IgD-negative memory B cell (primary cell): ENCODE measurements at regions not wholly inside any gene's neighbourhood (a gene's known extent, or its start where the extent isn't known, plus 50 kb on each side); places are given as distances from the start of the nearest gene placed in this dataset.
"Not testable (repeated sequence)": the region's sequence is repeated elsewhere in the genome, so short reads cannot be mapped to it uniquely, and the experiment has no call there.

Source experiments
- H3K27ac Mint-ChIP-seq, 3 donors: one replicate each; pipeline ENCODE4 v1.8.0; 2020 to 2022; ENCODE audit warnings: mild to moderate bottlenecking in 3 of 3, mixed read lengths in 3 of 3, moderate library complexity in 1 of 3
- H3K27me3 Mint-ChIP-seq: one replicate; pipeline ENCODE4 v1.8.0; 2021; ENCODE audit warnings: mixed read lengths
- H3K36me3 Mint-ChIP-seq: one replicate; pipeline ENCODE4 v1.8.0; 2020; ENCODE audit warnings: mild to moderate bottlenecking, mixed read lengths
- H3K4me1 Mint-ChIP-seq, 3 donors: one replicate each; pipeline ENCODE4 v1.8.0; 2020 to 2022; ENCODE audit warnings: mixed read lengths in 3 of 3, mild to moderate bottlenecking in 1 of 3
- H3K4me3 Mint-ChIP-seq, 4 donors: one replicate each; pipeline ENCODE4 v1.8.0; 2020 to 2022; ENCODE audit warnings: mild to moderate bottlenecking in 4 of 4, mixed read lengths in 4 of 4, moderate library complexity in 3 of 4
- H3K9me3 Mint-ChIP-seq, 3 donors: one replicate each; pipeline ENCODE4 v1.8.0; 2020 to 2021; ENCODE audit warnings: mixed read lengths in 3 of 3, mild to moderate bottlenecking in 1 of 3

DNA sequence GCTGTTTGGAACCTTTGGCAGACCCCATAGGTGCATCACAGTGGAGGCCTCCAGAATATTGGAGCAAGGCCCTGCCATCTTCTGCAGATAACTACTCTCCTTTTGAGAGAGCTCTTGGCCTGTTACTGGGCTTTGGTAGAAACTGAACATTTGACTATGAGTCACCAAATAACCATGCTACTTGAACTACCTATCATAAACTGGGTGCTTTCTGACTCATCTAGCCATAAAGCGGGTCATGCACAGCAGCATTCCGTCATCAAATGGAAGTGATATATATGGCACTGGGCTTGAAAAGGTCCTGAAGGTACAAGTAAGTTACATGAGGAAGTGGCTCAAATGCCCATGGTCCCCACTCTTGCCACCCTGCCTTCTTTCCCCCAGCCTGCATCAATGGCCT, 782.5 kb upstream of the SLITRK6 start:
- Mint-ChIP-seq H3K27ac (no peak overlapping the region), H3K27me3 (no peaks in the 10 kb centered on the region), H3K36me3 (no peaks in the 10 kb centered on the region), H3K4me1 (no peaks in the 10 kb centered on the region), H3K4me3 (no peak overlapping the region), H3K9me3 (peaks cover 2 to 17% (median 2%) of the 10 kb centered on the region in 3 donors)

DNA sequence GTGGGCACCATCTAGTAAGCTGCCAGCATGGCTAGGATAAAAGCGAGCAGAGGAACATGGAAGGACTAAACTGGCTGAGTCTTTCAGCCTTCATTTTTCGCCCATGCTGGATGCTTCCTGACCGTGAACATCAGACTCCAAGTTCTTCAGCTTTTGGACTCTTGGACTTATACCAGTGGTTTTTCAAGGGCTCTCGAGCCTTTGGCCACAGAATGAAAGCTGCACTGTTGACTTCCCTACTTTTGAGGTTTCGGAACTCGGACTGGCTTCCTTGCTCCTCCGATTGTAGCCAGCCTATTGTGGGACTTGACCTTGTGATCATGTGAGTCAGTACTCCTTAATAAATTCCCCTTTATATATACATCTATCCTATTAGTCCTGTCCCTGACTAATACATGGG, 785.1 kb upstream of the SLITRK6 start:
- Mint-ChIP-seq H3K27me3 (no peaks in the 10 kb centered on the region), H3K9me3 (peaks cover 4 to 16% (median 4%) of the 10 kb centered on the region in 3 donors), H3K4me3 (no peak overlapping the region), H3K4me1 (no peaks in the 10 kb centered on the region), H3K36me3 (no peaks in the 10 kb centered on the region), H3K27ac (no peak overlapping the region)

DNA sequence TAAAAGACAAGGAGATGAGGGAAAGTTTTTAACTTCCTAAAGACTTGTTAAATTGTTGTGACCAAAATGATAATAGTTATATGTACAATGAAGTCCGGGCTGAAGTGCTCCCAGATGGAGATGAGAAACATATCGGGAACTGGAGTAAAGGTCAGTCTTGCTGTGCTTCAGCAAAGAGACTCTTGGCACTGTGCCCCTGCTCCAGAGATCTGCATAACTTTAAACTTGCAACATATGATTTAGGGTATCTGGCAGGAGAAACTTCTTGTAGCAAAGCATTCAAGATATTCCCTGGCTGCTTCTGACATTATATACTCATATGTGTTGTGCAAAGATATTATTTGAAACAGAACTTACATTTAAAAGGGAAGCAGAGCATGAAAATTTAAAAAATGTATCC, 786.6 kb upstream of the SLITRK6 start:
- H3K27me3 Mint-ChIP-seq, result no peaks in the 10 kb centered on the region
- no peaks in the 10 kb centered on the region for H3K4me1 Mint-ChIP-seq
- peak overlapping the region in 1 of 4 donors; percentile 49 for H3K4me3 Mint-ChIP-seq
- no peak overlapping the region for H3K27ac Mint-ChIP-seq
- peaks cover 4 to 16% (median 4%) of the 10 kb centered on the region in 3 donors for H3K9me3 Mint-ChIP-seq
- no peaks in the 10 kb centered on the region for H3K36me3 Mint-ChIP-seq

DNA sequence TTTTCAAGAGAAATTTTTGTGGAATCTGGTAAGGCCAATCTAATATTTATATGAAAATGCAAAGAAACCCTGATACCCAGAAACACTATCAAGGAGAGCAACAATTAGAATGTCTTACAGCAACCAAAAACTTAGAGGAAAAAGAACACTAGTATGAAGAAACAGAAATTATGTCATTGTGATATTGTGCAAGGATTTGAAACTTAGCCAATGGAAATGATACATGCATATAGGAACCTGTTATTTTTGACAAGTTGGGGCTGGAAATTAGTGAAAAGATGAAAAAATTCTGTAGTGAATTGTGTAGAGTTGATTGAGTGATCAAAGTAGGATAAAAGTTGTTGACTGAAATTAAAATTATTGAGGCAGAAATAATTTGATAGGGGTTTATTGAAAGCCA, 792.6 kb upstream of the SLITRK6 start:
- Mint-ChIP-seq H3K27me3 (no peaks in the 10 kb centered on the region), H3K9me3 (peaks cover 2 to 24% (median 8%) of the 10 kb centered on the region in 3 donors), H3K36me3 (no peaks in the 10 kb centered on the region), H3K4me1 (no peaks in the 10 kb centered on the region), H3K4me3 (no peak overlapping the region), H3K27ac (no peak overlapping the region)

DNA sequence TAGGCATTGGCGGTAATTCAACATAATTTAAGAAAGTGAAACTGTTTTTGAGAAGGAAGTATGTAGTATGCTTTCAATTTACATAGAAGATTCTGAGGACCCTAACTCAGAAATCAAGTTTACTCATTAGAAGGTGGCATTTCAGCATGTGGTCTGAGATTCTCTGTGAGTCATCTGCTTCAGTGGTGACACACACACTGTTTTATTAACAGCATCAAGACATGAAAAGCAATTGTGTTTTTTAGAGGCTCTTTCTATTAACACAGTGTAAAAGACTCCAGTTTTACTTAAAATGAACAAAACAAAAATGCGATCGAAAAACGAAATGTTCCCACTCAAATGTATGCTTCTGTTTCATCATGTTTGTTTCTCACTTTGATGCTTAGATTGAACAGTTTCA, 802.1 kb upstream of the SLITRK6 start:
- Mint-ChIP-seq H3K4me3 (no peak overlapping the region), H3K36me3 (peaks cover 2% of the 10 kb centered on the region), H3K4me1 (no peaks in the 10 kb centered on the region), H3K9me3 (peaks cover 0 to 8% (median 3%) of the 10 kb centered on the region in 3 donors), H3K27ac (no peak overlapping the region), H3K27me3 (no peaks in the 10 kb centered on the region)

DNA sequence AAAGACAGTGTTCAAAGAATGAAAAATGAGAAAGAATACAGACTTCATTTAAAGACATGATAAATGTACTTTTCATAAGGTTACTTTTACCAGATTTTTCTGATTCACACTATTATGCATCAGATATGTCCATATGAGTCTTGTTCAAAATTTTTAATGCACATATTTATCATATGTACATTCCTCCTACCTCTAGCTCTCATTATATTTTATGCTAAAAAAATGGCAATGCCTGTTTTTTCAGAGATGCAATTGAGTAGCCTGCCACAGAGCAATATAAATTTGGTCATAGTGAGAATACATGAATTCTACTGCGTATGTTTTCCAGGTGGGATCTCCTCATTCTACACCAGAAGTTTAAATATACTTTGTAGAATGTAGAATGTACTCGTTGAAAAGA, 807.0 kb upstream of the SLITRK6 start:
- Mint-ChIP-seq H3K27me3 (no peaks in the 10 kb centered on the region), H3K36me3 (peaks cover 2% of the 10 kb centered on the region), H3K4me1 (no peaks in the 10 kb centered on the region), H3K27ac (no peak overlapping the region), H3K4me3 (no peak overlapping the region), H3K9me3 (peaks cover 0 to 12% (median 2%) of the 10 kb centered on the region in 3 donors)

DNA sequence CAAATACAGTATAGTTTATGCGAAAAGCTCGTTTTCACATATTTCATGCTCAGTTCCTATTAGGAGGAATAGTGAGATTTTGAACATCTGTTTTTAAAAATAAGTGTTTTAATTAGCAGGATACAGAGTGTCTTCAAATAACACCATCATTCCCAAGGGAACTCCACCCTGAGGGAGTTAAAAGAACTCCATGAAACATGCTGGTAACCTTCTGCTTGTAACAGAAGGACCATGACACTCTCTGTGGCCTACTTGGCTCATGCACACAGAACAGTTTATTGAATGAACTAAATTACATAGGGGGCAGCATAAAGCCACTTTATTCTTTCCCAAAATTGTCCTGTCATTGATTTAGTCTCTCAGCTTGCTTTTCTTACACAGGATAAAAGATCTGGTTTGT, 809.5 kb upstream of the SLITRK6 start:
- peaks cover 0 to under 1% (median 0%) of the 10 kb centered on the region in 3 donors for H3K4me1 Mint-ChIP-seq
- no peaks in the 10 kb centered on the region for H3K36me3 Mint-ChIP-seq
- no peaks in the 10 kb centered on the region for H3K27me3 Mint-ChIP-seq
- H3K27ac Mint-ChIP-seq, result no peak overlapping the region
- H3K4me3 Mint-ChIP-seq, result no peak overlapping the region
- peaks cover 0 to 14% (median 2%) of the 10 kb centered on the region in 3 donors for H3K9me3 Mint-ChIP-seq

DNA sequence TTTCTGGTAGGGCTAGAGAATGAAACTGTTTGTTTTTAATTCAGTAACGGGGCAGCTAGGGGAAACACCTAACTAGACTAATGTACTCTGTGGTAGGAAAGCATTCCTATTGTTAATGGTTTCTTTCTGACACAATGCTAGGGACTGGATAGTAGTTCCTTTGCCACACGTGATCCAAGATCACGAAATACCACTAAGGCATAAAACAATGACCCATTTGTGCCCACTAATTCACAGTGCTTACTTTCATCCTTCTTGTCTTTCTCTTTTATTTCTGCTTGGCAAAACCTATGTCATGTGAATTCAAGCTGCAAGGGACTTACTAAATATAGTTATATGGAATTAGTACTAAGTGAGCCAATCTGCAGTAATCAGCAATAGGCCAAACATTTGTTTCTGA, 834.1 kb upstream of the SLITRK6 start:
- no peaks in the 10 kb centered on the region for H3K27me3 Mint-ChIP-seq
- no peaks in the 10 kb centered on the region for H3K4me1 Mint-ChIP-seq
- H3K36me3 Mint-ChIP-seq, result no peaks in the 10 kb centered on the region
- no peak overlapping the region for H3K27ac Mint-ChIP-seq
- no peak overlapping the region for H3K4me3 Mint-ChIP-seq
- H3K9me3 Mint-ChIP-seq, result peaks cover 0 to 3% (median 2%) of the 10 kb centered on the region in 3 donors

DNA sequence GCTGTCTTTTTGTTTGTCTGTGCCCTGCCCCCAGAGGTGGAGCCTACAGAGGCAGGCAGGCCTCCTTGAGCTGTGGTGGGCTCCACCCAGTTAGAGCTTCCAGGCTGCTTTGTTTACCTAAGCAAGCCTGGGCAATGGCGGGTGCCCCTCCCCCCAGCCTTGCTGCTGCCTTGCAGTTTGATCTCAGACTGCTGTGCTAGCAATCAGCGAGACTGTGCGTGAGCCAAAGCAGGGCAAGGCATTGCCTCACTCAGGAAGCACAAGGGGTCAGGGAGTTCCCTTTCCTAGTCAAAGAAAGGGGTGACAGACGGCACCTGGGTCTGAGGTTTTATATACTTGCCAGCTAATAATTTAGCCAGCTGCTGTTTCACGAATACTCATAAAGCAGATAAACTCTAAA, 852.0 kb upstream of the SLITRK6 start:
- not testable (repeated sequence) for H3K9me3 Mint-ChIP-seq, H3K36me3 Mint-ChIP-seq, H3K27ac Mint-ChIP-seq, H3K4me3 Mint-ChIP-seq, H3K27me3 Mint-ChIP-seq, H3K4me1 Mint-ChIP-seq

DNA sequence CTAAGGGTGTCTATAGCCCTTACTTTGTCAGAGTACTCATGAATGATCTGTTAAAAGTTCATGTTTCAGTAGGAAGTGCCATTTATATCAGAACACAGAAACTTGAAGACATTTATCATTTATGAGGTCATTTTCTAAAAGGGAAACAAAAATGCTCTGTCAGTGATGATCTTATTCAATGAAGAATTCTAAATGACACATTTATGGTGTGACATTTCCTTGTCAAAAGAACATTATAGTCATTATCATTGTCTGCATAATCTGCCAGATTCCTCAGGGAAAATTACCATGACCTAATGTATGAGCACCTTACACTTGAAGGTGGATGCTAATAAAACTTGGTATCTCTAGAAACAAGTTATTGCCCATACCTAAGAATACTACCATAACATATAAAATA, 853.8 kb upstream of the SLITRK6 start:
- H3K4me1 Mint-ChIP-seq, result no peaks in the 10 kb centered on the region
- no peaks in the 10 kb centered on the region for H3K27me3 Mint-ChIP-seq
- no peak overlapping the region for H3K27ac Mint-ChIP-seq
- H3K4me3 Mint-ChIP-seq, result no peak overlapping the region
- H3K36me3 Mint-ChIP-seq, result no peaks in the 10 kb centered on the region
- H3K9me3 Mint-ChIP-seq, result peaks cover 0 to 7% (median 4%) of the 10 kb centered on the region in 3 donors

DNA sequence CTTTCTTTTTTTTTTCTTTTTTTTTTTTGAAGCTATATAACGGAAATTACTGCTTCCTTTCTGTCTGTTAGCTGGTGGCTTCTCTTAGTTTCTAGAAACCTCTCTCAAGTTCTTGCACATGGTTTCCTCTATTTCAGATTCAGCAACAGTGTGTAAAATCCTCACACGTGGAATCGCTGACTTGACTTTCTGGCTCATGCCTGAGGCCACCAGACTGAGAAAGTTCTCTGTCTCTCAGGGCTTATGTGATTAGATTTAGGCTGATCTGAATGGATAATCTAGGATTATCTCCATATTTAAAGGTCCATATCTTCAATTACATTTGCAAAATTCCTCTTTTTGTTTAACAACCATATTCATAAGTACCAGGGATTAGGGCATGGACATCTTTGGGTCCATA, 856.3 kb upstream of the SLITRK6 start:
- no peaks in the 10 kb centered on the region for H3K4me1 Mint-ChIP-seq
- no peaks in the 10 kb centered on the region for H3K36me3 Mint-ChIP-seq
- peaks cover 1 to 5% (median 4%) of the 10 kb centered on the region in 3 donors for H3K9me3 Mint-ChIP-seq
- H3K27ac Mint-ChIP-seq, result no peak overlapping the region
- no peak overlapping the region for H3K4me3 Mint-ChIP-seq
- no peaks in the 10 kb centered on the region for H3K27me3 Mint-ChIP-seq

DNA sequence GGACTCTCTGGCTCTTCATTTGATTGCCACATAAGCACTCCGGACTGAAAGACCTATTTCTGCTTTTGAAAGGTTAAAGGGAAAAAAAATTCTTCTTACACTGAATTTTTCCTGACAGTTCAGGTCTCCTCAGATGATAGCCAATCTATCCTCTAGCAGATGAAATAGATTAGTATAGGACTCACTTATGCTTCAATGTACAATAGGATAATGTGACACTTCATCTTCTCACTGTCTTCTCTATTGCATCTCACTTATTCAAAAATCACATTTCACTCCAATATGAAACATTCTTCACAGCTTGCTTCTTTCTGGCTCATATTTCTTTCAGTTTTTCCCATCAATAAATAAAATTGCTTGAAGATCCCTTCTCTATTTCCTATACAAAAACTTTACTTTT, 860.9 kb upstream of the SLITRK6 start:
- H3K27ac Mint-ChIP-seq, result no peak overlapping the region
- H3K9me3 Mint-ChIP-seq, result peaks cover 5 to 15% (median 5%) of the 10 kb centered on the region in 3 donors
- no peak overlapping the region for H3K4me3 Mint-ChIP-seq
- H3K4me1 Mint-ChIP-seq, result no peaks in the 10 kb centered on the region
- H3K27me3 Mint-ChIP-seq, result no peaks in the 10 kb centered on the region
- H3K36me3 Mint-ChIP-seq, result no peaks in the 10 kb centered on the region

DNA sequence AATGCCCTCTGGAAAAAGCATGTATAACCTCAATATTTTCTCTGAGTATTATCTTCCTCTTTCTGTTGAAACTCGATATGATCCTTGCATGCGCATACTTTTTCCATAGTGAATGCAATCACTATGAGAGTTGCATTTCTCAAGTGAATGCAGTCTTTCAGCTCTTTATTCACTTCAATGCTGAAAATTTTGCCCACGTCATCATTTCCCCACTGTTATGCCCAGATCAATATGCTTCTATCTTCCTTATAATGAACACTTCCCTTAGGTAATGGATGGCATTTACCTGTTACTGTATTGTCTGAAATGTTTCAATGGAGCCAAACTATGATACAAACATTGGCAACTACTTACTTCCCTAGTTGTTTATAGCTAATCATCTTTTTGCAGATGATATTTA, 866.6 kb upstream of the SLITRK6 start:
- no peaks in the 10 kb centered on the region for H3K27me3 Mint-ChIP-seq
- H3K4me1 Mint-ChIP-seq, result peaks cover 0 to 2% (median 0%) of the 10 kb centered on the region in 3 donors
- peaks cover 2 to 22% (median 5%) of the 10 kb centered on the region in 3 donors for H3K9me3 Mint-ChIP-seq
- no peak overlapping the region for H3K4me3 Mint-ChIP-seq
- no peaks in the 10 kb centered on the region for H3K36me3 Mint-ChIP-seq
- no peak overlapping the region for H3K27ac Mint-ChIP-seq

DNA sequence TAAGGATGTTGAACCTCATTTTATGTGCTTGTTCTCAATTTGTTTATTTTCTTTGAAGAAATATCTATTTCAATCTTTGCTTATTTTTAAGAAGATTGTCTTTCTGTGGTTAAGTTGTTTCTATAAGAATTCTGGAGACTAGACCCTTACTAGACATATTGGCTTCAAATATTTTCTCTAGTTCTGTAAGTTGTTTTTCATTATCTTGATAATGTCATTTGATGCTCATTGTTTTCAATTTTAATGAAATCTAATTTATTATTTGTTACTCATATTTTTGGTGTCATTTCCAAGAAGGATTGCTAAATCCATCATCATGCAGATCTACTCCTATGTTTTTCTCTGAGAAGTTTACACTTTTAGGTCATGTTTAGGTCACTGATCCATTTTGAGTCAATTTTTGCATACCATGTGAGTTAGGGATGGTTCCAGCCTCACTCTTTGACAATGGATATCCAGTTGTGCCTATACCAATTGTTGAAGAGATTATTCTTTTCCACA, 874.8 kb upstream of the SLITRK6 start:
- Mint-ChIP-seq H3K27ac (no peak overlapping the region), H3K27me3 (no peaks in the 10 kb centered on the region), H3K9me3 (peaks cover 0 to 3% (median 2%) of the 10 kb centered on the region in 3 donors)

DNA sequence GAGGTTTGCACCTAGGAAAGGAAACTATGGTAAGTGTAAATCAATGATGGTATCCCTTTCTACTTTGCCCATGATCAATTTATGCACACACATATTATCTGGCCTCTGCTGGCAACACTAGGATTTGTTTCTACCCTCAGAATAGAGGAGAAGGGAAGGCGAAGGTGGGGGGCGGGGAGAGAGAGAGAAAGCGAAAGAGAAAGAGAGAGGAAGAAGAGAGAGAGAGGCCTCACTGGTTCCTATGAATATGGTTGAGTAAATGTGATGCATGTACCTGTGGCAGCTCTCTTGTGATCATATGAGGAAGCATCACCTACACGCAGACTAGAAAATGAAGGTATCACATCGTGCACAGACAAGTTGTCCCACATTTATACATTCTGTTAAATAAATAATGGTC, 882.0 kb upstream of the SLITRK6 start:
- Mint-ChIP-seq H3K27me3 (no peaks in the 10 kb centered on the region), H3K36me3 (no peaks in the 10 kb centered on the region), H3K4me3 (no peak overlapping the region), H3K27ac (no peak overlapping the region), H3K9me3 (peaks cover 4 to 10% (median 4%) of the 10 kb centered on the region in 3 donors), H3K4me1 (no peaks in the 10 kb centered on the region)

More for the DNA sequence above, 874.8 kb upstream of the SLITRK6 start:
- H3K4me3 Mint-ChIP-seq, result no peak overlapping the region
- no peaks in the 10 kb centered on the region for H3K4me1 Mint-ChIP-seq
- no peaks in the 10 kb centered on the region for H3K36me3 Mint-ChIP-seq

DNA sequence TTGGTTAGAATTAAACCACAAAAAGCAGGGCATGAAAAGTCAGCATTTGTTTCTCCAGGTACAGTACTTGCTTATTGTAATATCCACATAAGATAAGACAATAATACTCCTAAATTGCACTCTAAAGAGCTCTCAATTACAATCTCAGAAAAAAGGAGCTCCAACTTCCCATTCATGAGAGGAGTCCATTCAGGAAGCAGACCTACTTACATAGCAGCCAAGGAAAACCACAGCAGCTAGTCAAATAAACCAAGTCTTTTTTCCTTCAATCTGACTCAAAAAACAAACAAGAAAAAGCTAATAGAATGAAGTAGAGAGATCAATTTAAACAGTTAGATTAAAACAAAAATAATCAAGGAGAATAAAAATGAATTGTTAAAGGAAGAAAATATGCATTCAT, 885.2 kb upstream of the SLITRK6 start:
- H3K36me3 Mint-ChIP-seq, result no peaks in the 10 kb centered on the region
- H3K9me3 Mint-ChIP-seq, result peaks cover 4 to 12% (median 8%) of the 10 kb centered on the region in 3 donors
- no peak overlapping the region for H3K27ac Mint-ChIP-seq
- no peaks in the 10 kb centered on the region for H3K4me1 Mint-ChIP-seq
- H3K4me3 Mint-ChIP-seq, result no peak overlapping the region
- no peaks in the 10 kb centered on the region for H3K27me3 Mint-ChIP-seq
